Spleen (tissue), 7 donors: ENCODE measurements at regions not wholly inside any gene's neighbourhood (a gene's known extent, or its start where the extent isn't known, plus 50 kb on each side); places are given as distances from the start of the nearest gene placed in this dataset.
A peak's percentile ranks its signal among the peaks of the same experiment; 100 is the strongest.
"Not testable (repeated sequence)": the region's sequence is repeated elsewhere in the genome, so short reads cannot be mapped to it uniquely, and the experiment has no call there.

Experiments used
- CTCF ChIP-seq, 11 experiments: fragments of 200-600 bp in 7 of 11; fragments of 450-650 bp in 4 of 11; sonication (generic) in 4 of 11; IDR thresholded peaks in 8 of 11; conservative IDR thresholded peaks in 3 of 11; 1 replicate in 7 of 11; 2 replicates in 4 of 11; pipeline versions ENCODE4 v1.4.0 to v1.8.0; 2016 to 2021; ENCODE audit warnings: antibody characterized with exemption in 11 of 11, inconsistent platforms in 4 of 11, mild to moderate bottlenecking in 1 of 11
- POLR2A ChIP-seq, 3 donors: fragments of 450-650 bp; IDR thresholded peaks; one replicate each; pipeline ENCODE4 v1.5.1; 2017; ENCODE audit warnings: antibody characterized with exemption in 3 of 3, mild to moderate bottlenecking in 1 of 3
- POLR2AphosphoS5 ChIP-seq, 3 donors: sonication (generic); formaldehyde crosslinking; IDR thresholded peaks; one replicate each; pipeline ENCODE4 v1.5.1; 2017; ENCODE audit warnings: antibody characterized with exemption in 3 of 3
- donor health status: DM: no; HTN: no; CAD: no; lungs with moderate emphysema.
- donor health status: DM: no; HTN: no; CAD: no.
- donor health status: DM: no; HTN: no; CAD: no.

GRCh38 chr15:30801140-30801895, 102.4 kb upstream of the FAN1 start:
- TF ChIP-seq POLR2AphosphoS5, POLR2A (IDR thresholded peaks at IDR 0.05): not testable (repeated sequence)
- peak in 2 of 11 experiments; percentile 12 to 40 for TF ChIP-seq CTCF (IDR thresholded peaks at IDR 0.05 in 8 of 11, conservative IDR thresholded peaks at IDR 0.05 in 3 of 11)
